Hepatocyte (in vitro differentiated cells): ENCODE measurements at regions not wholly inside any gene's neighbourhood (a gene's known extent, or its start where the extent isn't known, plus 50 kb on each side); places are given as distances from the start of the nearest gene placed in this dataset.

Experiments used
- DNase-seq: peaks from one replicate; pipeline ENCODE4 v3.0.0-alpha.2; 2016; ENCODE audit warnings: low spot score
- H2AFZ ChIP-seq: fragments of 200-600 bp; sonication (generic); 2 replicates; pipeline ENCODE4 v1.6.0; 2016; ENCODE audit warnings: antibody characterized with exemption, mild to moderate bottlenecking
- H3K27ac ChIP-seq: fragments of 200-600 bp; sonication (generic); 2 replicates; pipeline ENCODE4 v1.5.1; 2016; ENCODE audit warnings: mild to moderate bottlenecking
- H3K27me3 ChIP-seq: fragments of 200-600 bp; sonication (generic); 2 replicates; pipeline ENCODE4 v1.6.1; 2016
- H3K36me3 ChIP-seq: fragments of 200-600 bp; sonication (generic); replicated peaks from 2 replicates; pipeline ENCODE4 v1.5.1; 2016; ENCODE audit warnings: low read depth; ENCODE audit not compliant: insufficient read depth
- H3K4me1 ChIP-seq: fragments of 200-600 bp; sonication (generic); 2 replicates; pipeline ENCODE4 v1.5.1; 2016; ENCODE audit warnings: mild to moderate bottlenecking, moderate library complexity; ENCODE audit not compliant: insufficient read depth
- H3K4me2 ChIP-seq: fragments of 200-600 bp; sonication (generic); 2 replicates; pipeline ENCODE4 v1.6.0; 2016
- H3K4me3 ChIP-seq: fragments of 200-600 bp; sonication (generic); 2 replicates; pipeline ENCODE4 v1.5.1; 2016; ENCODE audit warnings: mild to moderate bottlenecking
- H3K79me2 ChIP-seq: fragments of 200-600 bp; sonication (generic); 2 replicates; pipeline ENCODE4 v1.6.0; 2017; ENCODE audit warnings: mild to moderate bottlenecking
- H3K9me2 ChIP-seq: fragments of 200-600 bp; sonication (generic); replicated peaks from 2 replicates; pipeline ENCODE4 v1.6.0; 2017; ENCODE audit warnings: mild to moderate bottlenecking; ENCODE audit not compliant: insufficient read depth
- H3K9me3 ChIP-seq: fragments of 200-600 bp; sonication (generic); 2 replicates; pipeline ENCODE4 v1.5.1; 2016; ENCODE audit warnings: low read depth, mild to moderate bottlenecking
- H4K20me1 ChIP-seq: fragments of 200-600 bp; sonication (generic); 2 replicates; pipeline ENCODE4 v1.6.0; 2016; ENCODE audit warnings: mild to moderate bottlenecking; ENCODE audit not compliant: insufficient read depth, poor library complexity, severe bottlenecking
- EZH2 ChIP-seq: fragments of 200-600 bp; sonication (generic); IDR thresholded peaks from 2 replicates; pipeline ENCODE4 v1.6.1; 2016; ENCODE audit warnings: antibody characterized with exemption, mild to moderate bottlenecking, borderline replicate concordance
- EZH2phosphoT487 ChIP-seq: fragments of 200-600 bp; sonication (generic); IDR thresholded peaks from one replicate; pipeline ENCODE4 v1.6.1; 2018; ENCODE audit warnings: antibody characterized with exemption, mild to moderate bottlenecking, low read depth, moderate library complexity; ENCODE audit not compliant: unreplicated experiment, severe bottlenecking
- WGBS: methylation state at CpG from one replicate; pipeline ENCODE4 v1.1.6; 2016; ENCODE audit warnings: low lambda C conversion rate; ENCODE audit errors: missing lambda C conversion rate; 5-methylcytosine and 5-hydroxymethylcytosine counted together
- TF ChIP-seq, protein P1 (sequence below): fragments of 200-600 bp; sonication (generic); IDR thresholded peaks from 2 replicates; pipeline ENCODE4 v1.5.1; 2016; ENCODE audit warnings: antibody characterized with exemption, mild to moderate bottlenecking; ENCODE audit not compliant: poor library complexity

DNA sequence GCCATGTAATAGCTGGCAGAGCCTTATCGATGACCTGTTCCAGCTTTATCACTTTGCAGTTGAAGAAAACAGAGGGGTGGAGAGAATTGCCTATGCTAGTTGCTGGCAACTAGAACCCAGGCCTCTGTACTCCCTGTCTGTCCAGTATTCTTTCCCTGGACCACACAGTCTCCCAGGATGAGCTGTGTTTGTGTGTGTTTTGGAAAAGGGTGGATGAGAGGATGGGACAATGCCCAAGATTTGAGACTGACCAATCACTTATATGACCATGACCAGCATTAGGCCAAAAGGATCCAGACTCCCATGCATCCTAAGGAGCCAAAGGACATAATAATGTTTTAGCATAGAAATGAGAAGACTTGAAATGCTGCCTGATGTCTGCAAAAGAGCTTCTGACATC lies 102.6 kb downstream of the CD200R1L start:
- no peaks in the 10 kb centered on the region for H3K9me3 ChIP-seq
- peaks cover 6% of the 10 kb centered on the region for H3K4me1 ChIP-seq
- 63% methylated on average over 1 of the region's 1 CpG for WGBS
- no peak overlapping the region for H3K4me3 ChIP-seq
- no peaks in the 10 kb centered on the region for H3K9me2 ChIP-seq
- H3K4me2 ChIP-seq, result no peak overlapping the region
- no peak overlapping the region for H3K27ac ChIP-seq
- H3K36me3 ChIP-seq, result no peaks in the 10 kb centered on the region
- H2AFZ ChIP-seq, result no peak overlapping the region
- TF ChIP-seq EZH2phosphoT487 (no peak), EZH2 (no peak)
- TF ChIP-seq, protein P1, sequence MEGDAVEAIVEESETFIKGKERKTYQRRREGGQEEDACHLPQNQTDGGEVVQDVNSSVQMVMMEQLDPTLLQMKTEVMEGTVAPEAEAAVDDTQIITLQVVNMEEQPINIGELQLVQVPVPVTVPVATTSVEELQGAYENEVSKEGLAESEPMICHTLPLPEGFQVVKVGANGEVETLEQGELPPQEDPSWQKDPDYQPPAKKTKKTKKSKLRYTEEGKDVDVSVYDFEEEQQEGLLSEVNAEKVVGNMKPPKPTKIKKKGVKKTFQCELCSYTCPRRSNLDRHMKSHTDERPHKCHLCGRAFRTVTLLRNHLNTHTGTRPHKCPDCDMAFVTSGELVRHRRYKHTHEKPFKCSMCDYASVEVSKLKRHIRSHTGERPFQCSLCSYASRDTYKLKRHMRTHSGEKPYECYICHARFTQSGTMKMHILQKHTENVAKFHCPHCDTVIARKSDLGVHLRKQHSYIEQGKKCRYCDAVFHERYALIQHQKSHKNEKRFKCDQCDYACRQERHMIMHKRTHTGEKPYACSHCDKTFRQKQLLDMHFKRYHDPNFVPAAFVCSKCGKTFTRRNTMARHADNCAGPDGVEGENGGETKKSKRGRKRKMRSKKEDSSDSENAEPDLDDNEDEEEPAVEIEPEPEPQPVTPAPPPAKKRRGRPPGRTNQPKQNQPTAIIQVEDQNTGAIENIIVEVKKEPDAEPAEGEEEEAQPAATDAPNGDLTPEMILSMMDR, result no peak
- H3K27me3 ChIP-seq, result no peaks in the 10 kb centered on the region
- H3K79me2 ChIP-seq, result no peaks in the 10 kb centered on the region
- DNase-seq, result no peak
- no peaks in the 10 kb centered on the region for H4K20me1 ChIP-seq

DNA sequence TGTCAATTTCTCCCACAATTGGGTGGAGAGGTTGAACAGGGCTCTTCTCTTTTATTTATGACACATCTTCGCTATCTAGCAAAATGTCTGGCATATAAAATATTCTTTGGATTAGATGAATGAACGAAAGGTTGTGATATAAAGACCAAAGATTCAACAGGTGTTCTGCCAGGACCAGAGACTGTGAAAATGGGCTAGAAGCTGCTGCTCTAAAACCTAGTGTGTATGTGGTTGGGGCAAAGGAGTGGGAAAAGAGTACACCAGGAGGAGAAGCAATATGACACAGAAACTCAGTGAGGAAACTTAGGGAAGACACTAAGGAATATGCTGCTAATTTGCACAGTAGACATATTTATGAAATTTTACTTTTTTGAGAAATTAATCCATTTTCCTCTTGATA lies 102.0 kb upstream of the CCDC80 start:
- peaks cover 6% of the 10 kb centered on the region for H3K4me1 ChIP-seq
- TF ChIP-seq, protein P1, result no peak
- TF ChIP-seq EZH2phosphoT487, result no peak
- no peak for TF ChIP-seq EZH2
- H3K27me3 ChIP-seq, result no peaks in the 10 kb centered on the region
- WGBS, result 96% methylated on average over 2 of the region's 2 CpGs
- no peaks in the 10 kb centered on the region for H3K9me3 ChIP-seq
- H4K20me1 ChIP-seq, result no peaks in the 10 kb centered on the region
- H3K79me2 ChIP-seq, result no peaks in the 10 kb centered on the region
- H3K36me3 ChIP-seq, result no peaks in the 10 kb centered on the region
- no peak overlapping the region for H3K27ac ChIP-seq
- H3K4me2 ChIP-seq, result no peak overlapping the region
- H3K4me3 ChIP-seq, result no peak overlapping the region
- no peak for DNase-seq
- no peaks in the 10 kb centered on the region for H3K9me2 ChIP-seq
- H2AFZ ChIP-seq, result no peak overlapping the region

DNA sequence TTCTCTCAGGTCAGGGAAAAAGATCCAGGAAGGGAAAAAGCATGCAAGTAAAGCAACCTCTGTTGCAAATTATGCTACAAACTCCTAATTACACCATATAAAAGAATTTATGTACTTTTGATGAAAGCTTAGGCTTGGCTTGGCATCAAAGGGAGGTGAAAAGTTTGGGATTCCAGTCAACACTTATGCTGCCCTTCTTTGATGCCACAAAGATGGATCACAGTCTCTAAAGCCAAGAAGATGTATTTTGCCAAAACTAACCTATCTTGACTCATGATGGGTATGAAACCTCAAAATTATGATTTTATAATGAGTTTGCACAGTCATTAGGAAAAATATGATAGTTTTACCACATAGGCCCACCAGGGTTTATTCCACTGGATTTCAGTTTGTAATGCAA lies 101.0 kb upstream of the CCDC80 start:
- no peak for DNase-seq
- no peak overlapping the region for H3K4me2 ChIP-seq
- H3K4me1 ChIP-seq, result peaks cover 6% of the 10 kb centered on the region
- no peaks in the 10 kb centered on the region for H3K9me2 ChIP-seq
- no peak overlapping the region for H3K4me3 ChIP-seq
- no peak overlapping the region for H2AFZ ChIP-seq
- no peaks in the 10 kb centered on the region for H3K27me3 ChIP-seq
- no peaks in the 10 kb centered on the region for H4K20me1 ChIP-seq
- H3K27ac ChIP-seq, result no peak overlapping the region
- H3K9me3 ChIP-seq, result no peaks in the 10 kb centered on the region
- no peaks in the 10 kb centered on the region for H3K36me3 ChIP-seq
- TF ChIP-seq EZH2phosphoT487 (no peak), EZH2 (no peak)
- TF ChIP-seq, protein P1, result no peak
- no peaks in the 10 kb centered on the region for H3K79me2 ChIP-seq

DNA sequence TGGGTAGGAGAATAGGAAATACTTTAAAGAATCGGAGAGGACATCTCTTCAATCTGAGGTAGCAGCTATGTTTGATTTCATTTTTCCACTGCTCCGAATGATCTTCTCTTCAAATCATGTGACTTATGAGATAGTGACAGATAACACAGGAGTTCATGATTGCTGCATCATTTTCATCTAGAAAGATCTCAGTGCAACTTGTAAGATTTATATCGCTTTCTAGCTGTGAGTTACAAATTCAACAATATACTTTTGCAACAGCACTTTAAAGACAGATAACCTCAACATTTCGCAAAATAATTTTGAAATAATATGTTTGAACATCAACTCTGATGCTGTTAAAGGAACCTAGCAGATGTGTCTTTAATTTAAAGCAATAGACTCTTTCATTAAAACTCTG lies 99.9 kb upstream of the CCDC80 start:
- Histone ChIP-seq H3K79me2 (no peaks in the 10 kb centered on the region), H3K27me3 (no peaks in the 10 kb centered on the region), H3K4me1 (peaks cover 6% of the 10 kb centered on the region), H4K20me1 (no peaks in the 10 kb centered on the region), H3K9me2 (no peaks in the 10 kb centered on the region), H3K36me3 (no peaks in the 10 kb centered on the region), H3K4me3 (no peak overlapping the region), H3K9me3 (no peaks in the 10 kb centered on the region), H2AFZ (no peak overlapping the region), H3K4me2 (no peak overlapping the region), H3K27ac (no peak overlapping the region)
- no peak for DNase-seq
- 93% methylated on average over 4 of the region's 4 CpGs for WGBS
- TF ChIP-seq EZH2 (no peak), EZH2phosphoT487 (no peak)
- TF ChIP-seq, protein P1, result no peak
